ENCODE measurements at regions not wholly inside any gene's neighbourhood (a gene's known extent, or its start where the extent isn't known, plus 50 kb on each side); places are given as distances from the start of the nearest gene placed in this dataset.

DNA sequence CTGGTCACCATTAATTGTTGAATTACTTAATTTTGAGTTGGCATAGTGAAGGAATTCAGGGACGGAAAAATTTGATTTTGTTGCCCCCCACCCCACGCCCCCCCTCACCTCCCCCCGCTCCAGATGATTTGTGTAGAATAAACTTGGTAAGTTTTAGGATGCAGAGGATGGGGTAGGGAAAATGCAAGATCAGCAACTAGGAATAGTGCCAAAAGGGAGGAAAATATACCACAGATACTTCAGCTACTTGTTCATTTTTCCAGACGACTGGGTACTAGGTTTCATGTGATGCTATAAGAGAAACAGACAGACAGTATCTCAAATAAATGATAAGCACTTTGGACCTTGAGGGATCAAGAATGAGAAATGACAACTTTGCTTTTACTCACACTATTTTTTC, 862.2 kb upstream of the SEMA6A start:
- TF ChIP-seq, protein P1, sequence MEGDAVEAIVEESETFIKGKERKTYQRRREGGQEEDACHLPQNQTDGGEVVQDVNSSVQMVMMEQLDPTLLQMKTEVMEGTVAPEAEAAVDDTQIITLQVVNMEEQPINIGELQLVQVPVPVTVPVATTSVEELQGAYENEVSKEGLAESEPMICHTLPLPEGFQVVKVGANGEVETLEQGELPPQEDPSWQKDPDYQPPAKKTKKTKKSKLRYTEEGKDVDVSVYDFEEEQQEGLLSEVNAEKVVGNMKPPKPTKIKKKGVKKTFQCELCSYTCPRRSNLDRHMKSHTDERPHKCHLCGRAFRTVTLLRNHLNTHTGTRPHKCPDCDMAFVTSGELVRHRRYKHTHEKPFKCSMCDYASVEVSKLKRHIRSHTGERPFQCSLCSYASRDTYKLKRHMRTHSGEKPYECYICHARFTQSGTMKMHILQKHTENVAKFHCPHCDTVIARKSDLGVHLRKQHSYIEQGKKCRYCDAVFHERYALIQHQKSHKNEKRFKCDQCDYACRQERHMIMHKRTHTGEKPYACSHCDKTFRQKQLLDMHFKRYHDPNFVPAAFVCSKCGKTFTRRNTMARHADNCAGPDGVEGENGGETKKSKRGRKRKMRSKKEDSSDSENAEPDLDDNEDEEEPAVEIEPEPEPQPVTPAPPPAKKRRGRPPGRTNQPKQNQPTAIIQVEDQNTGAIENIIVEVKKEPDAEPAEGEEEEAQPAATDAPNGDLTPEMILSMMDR (IDR thresholded peaks at IDR 0.05): no peak
- TF ChIP-seq POLR2AphosphoS5 (IDR thresholded peaks at IDR 0.05): no peak
- TF ChIP-seq POLR2A (IDR thresholded peaks at IDR 0.05): no peak
- no peak for TF ChIP-seq EP300 (IDR thresholded peaks at IDR 0.05)
- Histone ChIP-seq H3K9me3 (no peaks in the 10 kb centered on the region), H3K4me3 (no peak overlapping the region), H3K27ac (no peak overlapping the region), H3K27me3 (no peaks in the 10 kb centered on the region), H3K36me3 (no peaks in the 10 kb centered on the region), H3K4me1 (peaks cover 0 to 24% (median 7%) of the 10 kb centered on the region in 3 donors)
- 76 to 77% methylated on average over 4 of the region's 4 CpGs for WGBS, 2 donors (ENCODE audit: low coverage in 1 of 2)
- no peak for ATAC-seq

DNA sequence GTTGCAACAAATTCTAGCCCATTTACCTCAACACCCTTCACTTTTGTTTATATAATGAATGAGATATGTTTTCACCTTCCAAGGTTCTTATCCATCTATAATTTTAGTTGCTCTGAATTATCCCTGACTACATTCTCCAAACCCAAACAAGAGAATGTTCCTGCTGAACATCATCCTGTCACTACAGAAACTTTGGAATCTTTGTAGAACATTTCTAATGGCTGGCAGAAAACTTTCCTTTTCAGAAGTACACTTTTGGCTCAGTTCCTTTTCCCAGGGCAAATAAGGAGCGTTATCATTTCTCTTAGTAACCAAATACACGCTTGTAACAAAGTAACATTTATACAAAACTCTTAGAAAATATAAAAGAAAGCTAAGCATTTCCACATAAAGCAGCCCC, 860.6 kb upstream of the SEMA6A start:
- peak; percentile 15 for TF ChIP-seq POLR2AphosphoS5 (IDR thresholded peaks at IDR 0.05)
- no peak for TF ChIP-seq POLR2A (IDR thresholded peaks at IDR 0.05)
- Histone ChIP-seq H3K4me3 (no peak overlapping the region), H3K9me3 (no peaks in the 10 kb centered on the region), H3K36me3 (no peaks in the 10 kb centered on the region), H3K4me1 (peaks cover 0 to 24% (median 7%) of the 10 kb centered on the region in 3 donors), H3K27me3 (no peaks in the 10 kb centered on the region), H3K27ac (peak overlapping the region in 1 of 4 donors; percentile 44)
- no peak for ATAC-seq
- 5 to 17% methylated on average over 2 of the region's 2 CpGs for WGBS, 2 donors (ENCODE audit: low coverage in 1 of 2)

DNA sequence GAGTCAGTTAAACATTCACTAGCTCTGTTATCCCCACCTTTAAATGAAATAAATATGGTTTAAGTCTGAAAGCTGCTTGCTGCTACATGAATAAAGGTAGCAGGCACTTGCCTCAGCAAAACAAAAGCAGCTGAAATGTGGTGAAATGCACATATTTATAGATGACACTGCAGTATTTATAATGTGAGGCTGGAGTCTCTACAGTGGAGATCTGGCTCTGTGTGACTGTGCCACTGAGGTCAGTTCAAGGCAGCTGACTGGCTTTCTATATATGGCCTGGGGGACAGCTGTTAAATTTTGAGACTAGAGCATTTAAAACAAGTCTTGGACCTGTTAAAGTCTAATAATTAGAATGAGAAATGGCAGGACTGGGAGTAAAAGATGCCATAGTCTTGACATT, 859.6 kb upstream of the SEMA6A start:
- Histone ChIP-seq H3K27me3 (no peaks in the 10 kb centered on the region), H3K36me3 (no peaks in the 10 kb centered on the region), H3K4me1 (peaks cover 0 to 24% (median 7%) of the 10 kb centered on the region in 3 donors), H3K4me3 (no peak overlapping the region), H3K9me3 (no peaks in the 10 kb centered on the region), H3K27ac (peak overlapping the region in 3 of 4 donors; percentile 29 to 44 (median 30))
- TF ChIP-seq, protein P1 (IDR thresholded peaks at IDR 0.05): no peak
- TF ChIP-seq POLR2A (IDR thresholded peaks at IDR 0.05) (no peak), POLR2AphosphoS5 (IDR thresholded peaks at IDR 0.05) (no peak), EP300 (IDR thresholded peaks at IDR 0.05) (no peak)
- ATAC-seq: no peak

DNA sequence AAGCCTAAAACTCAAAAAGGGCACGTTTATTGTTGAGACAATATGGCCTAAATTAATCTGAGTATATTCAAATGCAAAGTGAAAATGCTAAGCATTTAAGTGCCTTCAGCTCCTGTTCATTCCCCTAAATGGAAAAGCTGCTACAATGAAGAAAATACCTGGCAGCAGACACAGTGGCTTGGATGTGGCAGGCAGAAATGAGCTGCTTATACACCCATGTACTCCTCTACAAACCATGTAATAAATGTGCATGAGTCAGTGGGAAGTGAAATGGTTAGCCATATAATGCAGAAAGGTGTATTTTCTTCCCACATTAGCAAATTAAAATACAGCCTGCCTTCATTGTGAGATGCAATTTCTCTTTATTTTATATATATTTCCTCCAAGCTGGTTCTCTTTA, 859.2 kb upstream of the SEMA6A start:
- Histone ChIP-seq H3K27me3 (no peaks in the 10 kb centered on the region), H3K27ac (peak overlapping the region in 3 of 4 donors; percentile 29 to 44 (median 30)), H3K9me3 (no peaks in the 10 kb centered on the region), H3K36me3 (no peaks in the 10 kb centered on the region), H3K4me3 (no peak overlapping the region), H3K4me1 (peaks cover 0 to 24% (median 7%) of the 10 kb centered on the region in 3 donors)
- TF ChIP-seq EP300 (IDR thresholded peaks at IDR 0.05): no peak
- no peak for TF ChIP-seq POLR2A (IDR thresholded peaks at IDR 0.05)
- TF ChIP-seq, protein P1 (IDR thresholded peaks at IDR 0.05): no peak
- no peak for TF ChIP-seq POLR2AphosphoS5 (IDR thresholded peaks at IDR 0.05)
- ATAC-seq: no peak
- 7 to 11% methylated on average over 1 of the region's 1 CpG for WGBS, 2 donors (ENCODE audit: low coverage in 1 of 2)

DNA sequence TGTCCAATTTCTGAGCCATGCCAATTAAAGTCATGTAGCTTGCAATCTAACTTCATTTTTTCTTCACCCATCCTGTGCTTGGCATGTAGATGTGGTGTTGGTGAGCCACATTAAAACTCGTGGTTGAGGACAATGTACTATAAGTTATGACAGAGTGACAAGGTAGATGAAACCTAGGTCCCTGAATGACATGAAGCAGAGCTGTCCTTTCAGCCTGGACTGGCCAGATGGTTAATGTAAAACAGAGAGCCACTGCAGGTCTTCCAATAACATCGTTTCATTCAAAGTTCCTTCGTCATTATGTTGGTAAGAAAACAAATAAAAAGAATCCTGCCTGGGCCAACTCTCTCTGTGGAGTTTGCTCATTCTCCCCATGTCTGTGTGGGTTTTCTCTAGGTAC, 856.5 kb upstream of the SEMA6A start:
- Histone ChIP-seq H3K4me3 (no peak overlapping the region), H3K27me3 (no peaks in the 10 kb centered on the region), H3K9me3 (no peaks in the 10 kb centered on the region), H3K27ac (no peak overlapping the region), H3K4me1 (peaks cover 0 to 24% (median 7%) of the 10 kb centered on the region in 3 donors), H3K36me3 (no peaks in the 10 kb centered on the region)
- TF ChIP-seq POLR2A (IDR thresholded peaks at IDR 0.05): no peak
- no peak for TF ChIP-seq EP300 (IDR thresholded peaks at IDR 0.05)
- TF ChIP-seq POLR2AphosphoS5 (IDR thresholded peaks at IDR 0.05): no peak
- TF ChIP-seq, protein P1 (IDR thresholded peaks at IDR 0.05): no peak
- WGBS, 2 donors (ENCODE audit: low coverage in 1 of 2): 21 to 22% methylated on average over 3 of the region's 3 CpGs
- ATAC-seq: no peak
